Neural crest cell (in vitro differentiated cells): ENCODE measurements at regions not wholly inside any gene's neighbourhood (a gene's known extent, or its start where the extent isn't known, plus 50 kb on each side); places are given as distances from the start of the nearest gene placed in this dataset.

Source experiments
- DNase-seq: peaks from one replicate; pipeline ENCODE4 v3.0.0; 2021; ENCODE audit warnings: low read depth, mixed read lengths, low spot score
- H3K27ac Mint-ChIP-seq: one replicate; pipeline ENCODE4 v1.8.0; 2021; ENCODE audit warnings: mild to moderate bottlenecking, mixed read lengths; ENCODE audit not compliant: unreplicated experiment
- H3K27me3 Mint-ChIP-seq: 2 replicates; pipeline ENCODE4 v1.8.0; 2021; ENCODE audit warnings: low read depth, mild to moderate bottlenecking, mixed read lengths
- H3K36me3 Mint-ChIP-seq: 2 replicates; pipeline ENCODE4 v1.8.0; 2021; ENCODE audit warnings: low read depth, mild to moderate bottlenecking, mixed read lengths
- H3K4me1 Mint-ChIP-seq: 2 replicates; pipeline ENCODE4 v1.8.0; 2021; ENCODE audit warnings: mixed read lengths
- H3K4me3 Mint-ChIP-seq: one replicate; pipeline ENCODE4 v1.8.0; 2021; ENCODE audit warnings: mild to moderate bottlenecking, mixed read lengths
- H3K9me3 Mint-ChIP-seq: 2 replicates; pipeline ENCODE4 v1.8.0; 2021; ENCODE audit warnings: mixed read lengths
- TF ChIP-seq, protein P1 (sequence below): fragments of 200-600 bp; sonication (generic); conservative IDR thresholded peaks from 2 replicates; pipeline ENCODE4 v1.5.0; 2021; ENCODE audit warnings: antibody characterized with exemption, mild to moderate bottlenecking

DNA sequence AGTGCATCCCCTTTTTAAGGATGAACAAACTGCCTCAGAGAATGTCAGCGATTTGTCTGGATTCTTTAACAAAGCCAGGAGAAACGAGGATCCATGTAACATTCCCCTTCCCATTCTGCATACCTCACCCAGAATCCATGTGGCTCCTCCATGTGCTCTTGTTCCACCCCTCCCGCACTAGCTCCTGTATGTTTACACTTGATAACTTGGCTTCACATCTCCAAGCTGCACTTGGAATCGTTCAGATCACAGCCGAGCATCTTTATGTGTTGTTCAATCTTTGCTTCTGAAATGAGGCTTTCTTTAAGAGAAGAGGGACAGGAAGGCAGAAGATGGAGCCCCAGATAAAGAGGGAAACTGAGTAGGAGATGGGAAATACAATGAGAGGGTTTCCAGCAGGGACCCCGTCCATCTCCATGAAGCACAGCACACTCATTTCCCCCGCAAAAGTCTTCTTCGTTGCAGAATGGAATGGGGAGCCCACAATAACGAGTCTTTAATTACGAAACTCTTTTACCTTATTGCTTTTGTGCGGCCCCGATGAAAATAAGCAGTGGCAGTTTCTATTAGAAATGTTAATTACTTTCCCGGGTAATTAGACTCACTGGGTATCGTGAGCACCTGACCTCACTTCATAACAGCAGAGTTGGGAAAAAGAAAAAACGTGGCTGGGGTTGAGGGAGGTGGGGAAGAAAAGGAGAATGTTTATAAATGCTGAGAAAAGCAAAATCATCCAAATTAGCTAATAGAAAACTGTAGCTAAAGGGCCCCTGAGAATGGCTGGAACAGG, 96.8 kb upstream of the ISX start:
- Mint-ChIP-seq H3K27me3 (peaks cover 3% of the 10 kb centered on the region), H3K36me3 (no peaks in the 10 kb centered on the region), H3K27ac (no peak overlapping the region), H3K4me3 (no peak overlapping the region), H3K4me1 (peaks cover 5% of the 10 kb centered on the region), H3K9me3 (peaks cover 2% of the 10 kb centered on the region)
- TF ChIP-seq, protein P1, sequence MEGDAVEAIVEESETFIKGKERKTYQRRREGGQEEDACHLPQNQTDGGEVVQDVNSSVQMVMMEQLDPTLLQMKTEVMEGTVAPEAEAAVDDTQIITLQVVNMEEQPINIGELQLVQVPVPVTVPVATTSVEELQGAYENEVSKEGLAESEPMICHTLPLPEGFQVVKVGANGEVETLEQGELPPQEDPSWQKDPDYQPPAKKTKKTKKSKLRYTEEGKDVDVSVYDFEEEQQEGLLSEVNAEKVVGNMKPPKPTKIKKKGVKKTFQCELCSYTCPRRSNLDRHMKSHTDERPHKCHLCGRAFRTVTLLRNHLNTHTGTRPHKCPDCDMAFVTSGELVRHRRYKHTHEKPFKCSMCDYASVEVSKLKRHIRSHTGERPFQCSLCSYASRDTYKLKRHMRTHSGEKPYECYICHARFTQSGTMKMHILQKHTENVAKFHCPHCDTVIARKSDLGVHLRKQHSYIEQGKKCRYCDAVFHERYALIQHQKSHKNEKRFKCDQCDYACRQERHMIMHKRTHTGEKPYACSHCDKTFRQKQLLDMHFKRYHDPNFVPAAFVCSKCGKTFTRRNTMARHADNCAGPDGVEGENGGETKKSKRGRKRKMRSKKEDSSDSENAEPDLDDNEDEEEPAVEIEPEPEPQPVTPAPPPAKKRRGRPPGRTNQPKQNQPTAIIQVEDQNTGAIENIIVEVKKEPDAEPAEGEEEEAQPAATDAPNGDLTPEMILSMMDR: no peak
- no peak for DNase-seq

DNA sequence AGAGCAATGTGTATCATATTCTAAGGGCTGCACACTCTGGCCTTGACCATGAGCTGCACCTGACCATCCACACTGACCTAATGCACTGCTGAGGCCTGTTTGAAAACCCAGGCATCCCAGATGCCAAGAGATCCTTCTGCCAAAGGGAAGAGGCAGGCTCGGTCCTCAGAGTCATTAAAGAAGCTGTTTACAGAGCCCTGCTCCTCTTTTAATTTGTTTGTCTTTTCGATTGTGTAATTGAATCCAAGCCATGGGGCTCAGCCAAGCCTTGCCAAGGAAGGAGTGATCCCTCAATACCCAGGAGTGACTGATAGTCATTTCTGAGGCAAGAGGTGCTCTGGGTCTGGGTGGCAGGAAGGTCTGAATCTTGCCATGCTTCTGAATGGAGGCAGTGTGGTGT, 94.5 kb upstream of the ISX start:
- Mint-ChIP-seq H3K9me3 (peaks cover under 1% of the 10 kb centered on the region), H3K27ac (no peak overlapping the region), H3K36me3 (no peaks in the 10 kb centered on the region)

DNA sequence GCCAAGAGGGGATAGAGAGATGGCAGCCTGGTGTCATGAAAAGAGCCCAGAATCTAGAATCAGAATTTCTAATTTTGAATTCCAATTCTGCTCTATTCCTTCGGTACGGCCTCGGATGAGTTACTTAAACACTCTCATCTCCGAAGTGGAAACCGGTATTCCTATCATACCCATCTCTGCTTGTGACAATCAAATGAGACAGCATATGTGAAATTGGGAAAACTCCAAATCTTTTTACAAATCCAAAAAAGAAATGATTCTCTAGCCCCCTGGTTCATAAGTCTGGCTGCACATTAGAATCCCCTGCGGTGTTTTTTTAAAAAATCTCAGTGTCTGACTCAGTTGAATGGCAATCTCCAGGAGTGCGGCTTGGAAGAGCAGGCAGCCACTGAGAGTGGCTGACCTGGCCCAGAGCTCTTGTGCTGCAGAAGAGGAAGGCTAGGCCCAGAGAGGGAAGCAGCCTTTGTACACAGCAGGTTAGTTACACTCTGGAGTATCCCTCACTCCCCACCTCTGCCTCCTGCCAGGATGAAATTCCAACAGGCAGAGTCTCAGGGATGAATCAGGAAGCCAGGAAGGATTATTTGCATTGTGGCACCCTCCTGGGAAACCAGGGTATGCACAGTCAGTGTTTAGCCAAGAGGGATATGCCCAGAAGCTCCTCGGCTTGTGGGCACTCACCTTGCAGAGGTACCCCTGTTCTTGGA, 93.6 kb upstream of the ISX start:
- TF ChIP-seq, protein P1: no peak

More for the DNA sequence above, 94.5 kb upstream of the ISX start:
- TF ChIP-seq, protein P1: no peak
- no peak overlapping the region for H3K4me3 Mint-ChIP-seq
- peaks cover 5% of the 10 kb centered on the region for H3K4me1 Mint-ChIP-seq
- no peak for DNase-seq
- peaks cover 3% of the 10 kb centered on the region for H3K27me3 Mint-ChIP-seq

DNA sequence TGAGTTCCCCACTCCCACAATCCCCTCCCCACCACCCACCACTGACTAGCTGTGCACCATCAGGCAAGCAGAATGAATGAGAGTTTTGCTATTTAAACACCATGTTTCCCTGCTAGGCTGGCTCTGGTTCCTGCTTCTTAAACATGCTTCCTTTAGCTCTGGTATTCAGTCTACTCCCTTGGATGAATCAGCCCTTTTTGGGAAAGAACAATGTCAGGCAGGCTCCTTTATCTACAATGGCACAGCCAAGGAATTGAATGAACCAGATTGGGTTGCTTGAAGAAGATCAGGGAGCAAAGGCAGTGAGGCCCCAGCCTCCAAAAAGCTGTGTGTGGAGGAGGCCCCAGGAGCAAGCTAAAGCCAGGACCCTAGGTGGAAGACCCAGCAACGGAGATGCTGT, 92.9 kb upstream of the ISX start:
- Mint-ChIP-seq H3K4me1 (peaks cover 5% of the 10 kb centered on the region), H3K27me3 (peaks cover 5% of the 10 kb centered on the region), H3K9me3 (no peaks in the 10 kb centered on the region), H3K36me3 (no peaks in the 10 kb centered on the region), H3K4me3 (no peak overlapping the region), H3K27ac (no peak overlapping the region)
- TF ChIP-seq, protein P1: no peak
- DNase-seq: no peak

More for the DNA sequence above, 93.6 kb upstream of the ISX start:
- DNase-seq: no peak
- Mint-ChIP-seq H3K4me3 (no peak overlapping the region), H3K9me3 (no peaks in the 10 kb centered on the region), H3K4me1 (peaks cover 5% of the 10 kb centered on the region), H3K36me3 (no peaks in the 10 kb centered on the region), H3K27ac (no peak overlapping the region), H3K27me3 (peaks cover 4% of the 10 kb centered on the region)

DNA sequence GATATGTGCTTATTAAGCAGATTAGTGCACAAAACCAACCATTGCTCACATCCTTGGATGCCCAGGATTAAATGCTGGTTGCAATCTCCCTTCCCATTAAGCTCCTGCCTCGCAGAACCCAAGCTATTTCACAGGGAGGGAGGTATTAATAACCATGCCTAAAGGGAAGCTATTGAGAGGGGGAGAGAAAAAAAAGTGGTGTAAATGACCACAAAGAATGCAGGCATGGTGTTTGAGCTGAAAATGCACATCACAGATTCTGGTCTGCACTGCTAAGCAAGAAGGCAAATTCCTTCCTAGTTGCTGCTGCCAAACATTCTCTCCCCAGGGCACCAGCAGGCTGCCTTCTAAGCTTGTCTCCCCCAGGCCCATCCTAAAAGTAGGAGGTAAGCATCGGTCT, 92.0 kb upstream of the ISX start:
- no peak for DNase-seq
- Mint-ChIP-seq H3K9me3 (no peaks in the 10 kb centered on the region), H3K36me3 (no peaks in the 10 kb centered on the region), H3K27ac (no peak overlapping the region), H3K27me3 (peaks cover 7% of the 10 kb centered on the region), H3K4me3 (no peak overlapping the region), H3K4me1 (peaks cover 5% of the 10 kb centered on the region)
- TF ChIP-seq, protein P1: no peak
